SIG-M5 (cell line): ENCODE measurements at regions not wholly inside any gene's neighbourhood (a gene's known extent, or its start where the extent isn't known, plus 50 kb on each side); places are given as distances from the start of the nearest gene placed in this dataset.

Source experiments
- DNase-seq: peaks from one replicate; lab custom pipeline; 2025; lab: John Stamatoyannopoulos, UW

- DNase-seq, result no peak
Measured at GRCh38 chrX:98371994-98372393, 1488.3 kb downstream of the RPA4 start.

GRCh38 chrX:98379134-98379533 is 1495.4 kb downstream of the RPA4 start:
- no peak for DNase-seq

GRCh38 chrX:98380106-98380505 is 1496.4 kb downstream of the RPA4 start:
- no peak for DNase-seq

- no peak for DNase-seq
Measured at GRCh38 chrX:98380556-98380955, 1496.8 kb downstream of the RPA4 start.

- DNase-seq, result no peak
Measured at GRCh38 chrX:98398542-98398941, 1514.8 kb downstream of the RPA4 start.

- DNase-seq, result no peak
Measured at GRCh38 chrX:98405376-98405775, 1521.7 kb downstream of the RPA4 start.

- DNase-seq, result no peak
Measured at GRCh38 chrX:98407584-98407983, 1523.9 kb downstream of the RPA4 start.

- no peak for DNase-seq
Measured at GRCh38 chrX:98409867-98410266, 1526.2 kb downstream of the RPA4 start.

GRCh38 chrX:98412058-98412457 is 1528.3 kb downstream of the RPA4 start:
- DNase-seq, result no peak

GRCh38 chrX:98422536-98422935 is 1538.8 kb downstream of the RPA4 start:
- no peak for DNase-seq

- no peak for DNase-seq
Measured at GRCh38 chrX:98432413-98432812, 1548.7 kb downstream of the RPA4 start.

- DNase-seq, result no peak
Measured at GRCh38 chrX:98448524-98448923, 1564.8 kb downstream of the RPA4 start.

- no peak for DNase-seq
Measured at GRCh38 chrX:98452456-98452855, 1568.7 kb downstream of the RPA4 start.

GRCh38 chrX:98459669-98460068 is 1576.0 kb downstream of the RPA4 start:
- no peak for DNase-seq

GRCh38 chrX:98480606-98481005 is 1596.9 kb downstream of the RPA4 start:
- no peak for DNase-seq

GRCh38 chrX:98481636-98482035 is 1597.9 kb downstream of the RPA4 start:
- no peak for DNase-seq

- no peak for DNase-seq
Measured at GRCh38 chrX:98490670-98491069, 1607.0 kb downstream of the RPA4 start.

- DNase-seq, result no peak
Measured at GRCh38 chrX:98501426-98501825, 1617.7 kb downstream of the RPA4 start.

GRCh38 chrX:98506907-98507306 is 1623.2 kb downstream of the RPA4 start:
- DNase-seq, result no peak

GRCh38 chrX:98514032-98514431 is 1630.3 kb downstream of the RPA4 start:
- no peak for DNase-seq

- DNase-seq, result no peak
Measured at GRCh38 chrX:98516120-98516519, 1632.4 kb downstream of the RPA4 start.

- DNase-seq, result no peak
Measured at GRCh38 chrX:98523026-98523425, 1639.3 kb downstream of the RPA4 start.

- DNase-seq, result no peak
Measured at GRCh38 chrX:98523521-98523920, 1639.8 kb downstream of the RPA4 start.

GRCh38 chrX:98548519-98548918 is 1664.8 kb downstream of the RPA4 start:
- no peak for DNase-seq

- no peak for DNase-seq
Measured at GRCh38 chrX:98568795-98569194, 1685.1 kb downstream of the RPA4 start.
